IMR-90 (cell line): ENCODE measurements at regions not wholly inside any gene's neighbourhood (a gene's known extent, or its start where the extent isn't known, plus 50 kb on each side); places are given as distances from the start of the nearest gene placed in this dataset.

Experiments used
- ATAC-seq: fragments of 200-7000 bp; cut with Tn5 transposase; 2 replicates; pipeline ENCODE4 v1.9.1; 2020; ENCODE audit warnings: low read depth, mild to moderate bottlenecking, moderate library complexity
- BruUV-seq: library from RNA; stranded (reverse); fragments of 400-500 nt; replicated peaks from 2 replicates; lab custom pipeline; 2021; lab: Mats Ljungman, UMichigan
- CTCF ChIA-PET: fragments of 300-600 bp; formaldehyde crosslinking; extraction: SDS; loops from one replicate; lab custom pipeline; 2021; ENCODE audit warnings: antibody characterized with exemption; lab: Yijun Ruan, JAX
- POLR2A ChIA-PET: fragments of 300-600 bp; sonication (Branson Sonifier 250); formaldehyde crosslinking; loops from one replicate; lab custom pipeline; 2022; ENCODE audit warnings: antibody characterized with exemption; ENCODE audit not compliant: unreplicated experiment; lab: Charles Lee
- DNase-seq: peaks from one replicate; pipeline ENCODE4 v3.0.0; 2013
- H2AFZ ChIP-seq: replicated peaks from 2 replicates; pipeline ENCODE3; 2013; ENCODE audit warnings: low read length, mild to moderate bottlenecking; ENCODE audit not compliant: poor library complexity
- H2AK5ac ChIP-seq: 2 replicates; pipeline ENCODE4 v1.6.1; 2013; ENCODE audit warnings: low read depth, low read length, inconsistent platforms
- H2AK9ac ChIP-seq: replicated peaks from 2 replicates; pipeline ENCODE3; 2013; ENCODE audit warnings: mild to moderate bottlenecking, low read depth, low read length, moderate library complexity; ENCODE audit not compliant: poor library complexity
- H2BK120ac ChIP-seq: 2 replicates; pipeline ENCODE4 v1.6.1; 2013; ENCODE audit warnings: low read depth, low read length, inconsistent platforms
- H2BK15ac ChIP-seq: 3 replicates; pipeline ENCODE4 v1.6.1; 2013; ENCODE audit warnings: low read depth, low read length, inconsistent platforms
- H2BK20ac ChIP-seq: 2 replicates; pipeline ENCODE4 v1.6.1; 2013; ENCODE audit warnings: low read depth, mild to moderate bottlenecking, inconsistent platforms, low read length, moderate library complexity
- H2BK5ac ChIP-seq: 2 replicates; pipeline ENCODE4 v1.6.1; 2013; ENCODE audit warnings: mild to moderate bottlenecking, low read depth, low read length, inconsistent platforms; ENCODE audit not compliant: poor library complexity, severe bottlenecking
- H3K14ac ChIP-seq: replicated peaks from 2 replicates; pipeline ENCODE4 v1.6.1; 2013; ENCODE audit warnings: low read depth, low read length, inconsistent platforms
- H3K18ac ChIP-seq: 2 replicates; pipeline ENCODE4 v1.6.1; 2013; ENCODE audit warnings: low read depth, low read length, control low read depth
- H3K23ac ChIP-seq: 2 replicates; pipeline ENCODE4 v1.6.1; 2013; ENCODE audit warnings: low read depth, low read length, inconsistent platforms
- H3K27ac ChIP-seq: 2 replicates; pipeline ENCODE4 v1.5.1; 2013; ENCODE audit warnings: mild to moderate bottlenecking, control low read depth, low read length; ENCODE audit not compliant: insufficient read depth
- H3K27me3 ChIP-seq: 2 replicates; pipeline ENCODE4 v1.6.1; 2013; ENCODE audit warnings: low read length; ENCODE audit not compliant: control insufficient read depth, insufficient read depth
- H3K36me3 ChIP-seq: 2 replicates; pipeline ENCODE4 v1.6.1; 2013; ENCODE audit warnings: low read length, mixed read lengths; ENCODE audit not compliant: control insufficient read depth, insufficient read depth
- H3K4ac ChIP-seq: 2 replicates; pipeline ENCODE4 v1.6.1; 2013; ENCODE audit warnings: low read depth, low read length, inconsistent platforms
- H3K4me1 ChIP-seq: 2 replicates; pipeline ENCODE4 v1.6.1; 2013; ENCODE audit warnings: low read length, mixed read lengths; ENCODE audit not compliant: control insufficient read depth, insufficient read depth
- H3K4me2 ChIP-seq: 2 replicates; pipeline ENCODE4 v1.6.1; 2013; ENCODE audit warnings: low read depth, mild to moderate bottlenecking, control low read depth, low read length, moderate library complexity
- H3K4me3 ChIP-seq: 2 replicates; pipeline ENCODE4 v1.5.1; 2013; ENCODE audit warnings: low read depth, mild to moderate bottlenecking, control low read depth, low read length, moderate library complexity; ENCODE audit not compliant: insufficient read depth
- H3K56ac ChIP-seq: 2 replicates; pipeline ENCODE4 v1.6.1; 2013; ENCODE audit warnings: low read length, inconsistent platforms; ENCODE audit not compliant: insufficient read depth; ENCODE audit errors: extremely low read depth
- H3K79me1 ChIP-seq, 2 experiments: 2 replicates each; pipeline ENCODE4 v1.6.1; 2013; ENCODE audit warnings: low read length in 2 of 2, inconsistent platforms in 1 of 2, low read depth in 1 of 2
- H3K9ac ChIP-seq: 2 replicates; pipeline ENCODE4 v1.6.1; 2013; ENCODE audit warnings: low read depth, low read length, control low read depth
- H3K9me1 ChIP-seq: 2 replicates; pipeline ENCODE4 v1.6.1; 2013; ENCODE audit warnings: low read length, inconsistent platforms; ENCODE audit not compliant: insufficient read depth
- H3K9me3 ChIP-seq: 2 replicates; pipeline ENCODE4 v1.6.1; 2013; ENCODE audit warnings: low read length; ENCODE audit not compliant: control insufficient read depth, insufficient read depth
- H4K20me1 ChIP-seq: 2 replicates; pipeline ENCODE4 v1.6.1; 2013; ENCODE audit warnings: low read length, inconsistent platforms; ENCODE audit not compliant: insufficient read depth
- H4K5ac ChIP-seq: 2 replicates; pipeline ENCODE4 v1.6.1; 2013; ENCODE audit warnings: mild to moderate bottlenecking, low read depth, low read length, control low read depth
- H4K8ac ChIP-seq, 2 experiments: 2 replicates each; pipeline ENCODE4 v1.6.1; 2013; ENCODE audit warnings: low read depth in 2 of 2, low read length in 2 of 2, control low read depth in 1 of 2, inconsistent platforms in 1 of 2
- H4K91ac ChIP-seq: 2 replicates; pipeline ENCODE4 v1.6.1; 2013; ENCODE audit warnings: low read depth, low read length, inconsistent platforms; ENCODE audit not compliant: insufficient read depth
- BHLHE40 ChIP-seq: fragments of 150-350 bp; IDR thresholded peaks from 2 replicates; pipeline ENCODE4 v1.6.1; 2016; ENCODE audit warnings: mild to moderate bottlenecking, low read depth, low read length
- CEBPB ChIP-seq: IDR thresholded peaks from 2 replicates; pipeline ENCODE4 v1.6.1; 2012; ENCODE audit warnings: low read depth, low read length, improper control_type of control experiment
- WGBS, 2 experiments: methylation state at CpG; one replicate each; pipeline versions ENCODE4 v1.1.5 to v1.1.7; 2013; ENCODE audit warnings: missing lambda C conversion rate in 2 of 2; ENCODE audit not compliant: insufficient read length in 1 of 2; ENCODE audit errors: extremely low coverage in 2 of 2; 5-methylcytosine and 5-hydroxymethylcytosine counted together
- dilution Hi-C: fragments of 300-500 bp; cut with HindIII; formaldehyde crosslinking; loops from one replicate; pipeline ENCODE4 v1.14.3; 2018; ENCODE audit warnings: low sequenced_read_pairs; ENCODE audit not compliant: unreplicated experiment
- in situ Hi-C: fragments of 300-500 bp; cut with MboI; formaldehyde crosslinking; loops from 3 replicates; pipeline ENCODE4 v1.14.3; 2019; ENCODE audit warnings: low sequenced_read_pairs, inconsistent platforms, mixed read lengths
- intact Hi-C: fragments of 100-400 bp; cut with micrococcal nuclease; formaldehyde crosslinking; loops from 2 replicates; pipeline ENCODE4 v1.10.0; 2022

- no peak overlapping the region for H3K4me3 ChIP-seq
- no peaks in the 10 kb centered on the region for H3K79me1 ChIP-seq
- BruUV-seq: no TSS peak
- H3K4me1 ChIP-seq: no peaks in the 10 kb centered on the region
- POLR2A ChIA-PET: no interaction called here
- no peak overlapping the region for H2BK15ac ChIP-seq
- 100% methylated on average over 2 of the region's 7 CpGs; no CpG with 5 or more reads in 1 of the 2 experiments for WGBS, 2 experiments
- no peaks in the 10 kb centered on the region for H3K27me3 ChIP-seq
- no peak overlapping the region for H3K23ac ChIP-seq
- peaks cover 32% of the 10 kb centered on the region for H3K9me3 ChIP-seq
- no peak overlapping the region for H3K27ac ChIP-seq
- in situ Hi-C loops (no loop called here), dilution Hi-C loops (no loop called here), intact Hi-C loops (no loop called here)
- CTCF ChIA-PET: no interaction called here
- H4K91ac ChIP-seq: no peak overlapping the region
- no peaks in the 10 kb centered on the region for H3K9me1 ChIP-seq
- H2BK20ac ChIP-seq: no peak overlapping the region
- H3K4me2 ChIP-seq: no peak overlapping the region
- H2BK5ac ChIP-seq: no peak overlapping the region
- H2AFZ ChIP-seq: no peak overlapping the region
- no peak overlapping the region for H4K5ac ChIP-seq
- H3K14ac ChIP-seq: no peak overlapping the region
- TF ChIP-seq BHLHE40 (no peak), CEBPB (no peak)
- H3K18ac ChIP-seq: no peak overlapping the region
- no peak overlapping the region for H2AK9ac ChIP-seq
- no peak overlapping the region for H3K9ac ChIP-seq
- no peaks in the 10 kb centered on the region for H3K36me3 ChIP-seq
- H4K20me1 ChIP-seq: no peaks in the 10 kb centered on the region
- no peak overlapping the region for H3K4ac ChIP-seq
- ATAC-seq (no peak), DNase-seq (no peak)
- H2BK120ac ChIP-seq: no peak overlapping the region
- no peak overlapping the region for H3K56ac ChIP-seq
- H4K8ac ChIP-seq: no peak overlapping the region
- no peak overlapping the region for H2AK5ac ChIP-seq
Observed at GRCh38 chr5:4405614-4406219, 734.4 kb upstream of the ADAMTS16 start.
